ENCODE measurements at regions not wholly inside any gene's neighbourhood (a gene's known extent, or its start where the extent isn't known, plus 50 kb on each side); places are given as distances from the start of the nearest gene placed in this dataset.
A peak's percentile ranks its signal among the peaks of the same experiment; 100 is the strongest.
"Not testable (repeated sequence)": the region's sequence is repeated elsewhere in the genome, so short reads cannot be mapped to it uniquely, and the experiment has no call there.

DNA sequence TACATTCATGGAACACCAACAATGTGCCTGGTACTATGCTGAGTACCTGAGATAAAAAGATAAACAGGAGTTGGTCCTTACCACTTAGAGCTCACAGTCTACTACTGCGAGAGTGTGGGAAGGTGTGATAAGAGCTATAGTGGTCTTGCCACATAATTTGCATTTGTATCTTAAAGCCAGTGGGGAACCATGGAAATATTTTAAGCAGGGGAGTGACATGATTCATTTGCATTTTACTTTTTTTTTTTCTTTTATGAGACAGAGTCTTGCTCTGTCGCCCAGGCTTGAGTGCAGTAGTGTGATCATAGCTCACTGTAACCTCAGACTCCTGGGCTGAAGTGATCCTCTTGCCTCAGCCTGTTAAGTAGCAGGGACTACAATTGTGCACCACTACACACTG lies 53.6 kb downstream of the SRGAP2 start:
- DNase-seq (ENCODE audit: low spot score); intact Hi-C loops (cut with DNase I); ATAC-seq: not testable (repeated sequence)

- peak; percentile 76 for ATAC-seq
- DNase-seq (ENCODE audit: low spot score); intact Hi-C loops (cut with DNase I): not testable (repeated sequence)
Observed at GRCh38 chr1:206261473-206261872, 58.1 kb downstream of the SRGAP2 start.

- intact Hi-C loops (cut with DNase I); ATAC-seq; DNase-seq (ENCODE audit: low spot score): not testable (repeated sequence)
Observed at GRCh38 chr1:206262424-206262823, 59.1 kb downstream of the SRGAP2 start.

DNA sequence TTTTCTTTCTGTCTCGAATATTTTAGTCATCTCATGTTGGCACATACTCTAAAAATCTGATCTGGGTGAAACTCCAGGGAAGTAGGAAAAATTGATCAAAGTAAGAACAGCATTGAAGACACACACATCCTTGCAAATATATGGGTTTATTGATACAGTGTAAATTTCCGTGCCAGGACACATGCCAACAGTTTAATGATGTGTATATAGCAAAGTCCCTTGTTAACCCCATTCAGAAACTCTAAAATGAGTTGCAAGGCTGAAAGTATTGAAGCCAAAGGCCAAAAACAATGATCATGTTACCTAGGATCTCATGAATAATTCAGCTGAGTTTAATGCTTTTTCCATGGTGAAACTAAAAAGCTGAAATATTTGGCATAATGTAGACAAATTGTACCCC lies 61.6 kb downstream of the SRGAP2 start:
- ATAC-seq; intact Hi-C loops (cut with DNase I); DNase-seq (ENCODE audit: low spot score): not testable (repeated sequence)

GRCh38 chr1:206271153-206271552 lies 67.8 kb downstream of the SRGAP2 start:
- intact Hi-C loops (cut with DNase I); ATAC-seq; DNase-seq (ENCODE audit: low spot score): not testable (repeated sequence)

DNA sequence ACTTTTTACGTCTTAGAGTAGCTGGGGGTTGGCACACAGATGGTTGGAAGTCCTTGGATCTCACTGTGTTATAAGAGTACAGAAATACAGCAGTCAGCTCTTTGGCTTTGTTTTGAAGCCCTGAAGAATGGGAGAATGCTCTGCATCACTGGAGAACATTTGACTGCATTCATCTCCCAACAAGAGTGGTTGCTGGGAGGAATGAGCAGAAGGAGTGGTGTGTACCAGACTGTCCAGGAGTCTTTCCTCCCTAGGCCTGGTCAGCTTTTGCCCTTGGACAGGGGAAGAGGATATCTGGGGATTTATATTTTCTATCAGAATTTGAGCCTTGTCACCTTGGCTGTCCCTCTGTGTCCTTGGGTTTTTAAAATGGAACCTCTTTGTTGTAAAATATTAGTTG lies 69.8 kb downstream of the SRGAP2 start:
- intact Hi-C loops (cut with DNase I); DNase-seq (ENCODE audit: low spot score): not testable (repeated sequence)
- peak; percentile 58 for ATAC-seq

GRCh38 chr1:206276143-206276542 lies 72.8 kb downstream of the SRGAP2 start:
- DNase-seq (ENCODE audit: low spot score); intact Hi-C loops (cut with DNase I); ATAC-seq: not testable (repeated sequence)

DNA sequence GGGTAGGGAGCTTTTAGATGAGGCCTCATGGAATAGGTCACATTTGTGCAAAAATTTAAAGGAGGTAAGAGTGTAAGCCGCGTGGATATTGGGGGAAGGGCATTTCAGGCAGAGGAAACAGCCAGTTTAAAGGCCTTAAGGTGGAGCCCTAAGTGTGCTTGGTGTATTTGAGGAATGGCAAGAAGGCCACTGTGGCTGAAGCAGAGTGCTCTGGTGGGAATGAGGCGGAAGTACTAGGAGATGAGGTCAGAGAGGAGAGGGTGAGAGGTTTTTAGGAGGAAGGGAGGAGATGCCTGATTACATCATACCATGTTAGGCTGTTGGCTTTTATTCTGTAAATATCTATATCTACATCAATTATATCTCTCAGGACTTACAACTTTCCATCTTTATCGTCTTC lies 75.3 kb downstream of the SRGAP2 start:
- DNase-seq (ENCODE audit: low spot score); intact Hi-C loops (cut with DNase I): not testable (repeated sequence)
- ATAC-seq, result peak; percentile 35

GRCh38 chr1:206280683-206281082 lies 77.3 kb downstream of the SRGAP2 start:
- intact Hi-C loops (cut with DNase I), result not testable (repeated sequence)

GRCh38 chr1:206281912-206282654 lies 78.7 kb downstream of the SRGAP2 start:
- intact Hi-C loops (cut with DNase I); DNase-seq (ENCODE audit: low spot score): not testable (repeated sequence)
- ATAC-seq, result peak; percentile 57

More at GRCh38 chr1:206280683-206281082, 77.3 kb downstream of the SRGAP2 start:
- peak; percentile 84 for ATAC-seq
- DNase-seq (ENCODE audit: low spot score), result not testable (repeated sequence)

- intact Hi-C loops (cut with DNase I); DNase-seq (ENCODE audit: low spot score); ATAC-seq: not testable (repeated sequence)
Observed at GRCh38 chr1:206285024-206285960, 82.0 kb downstream of the SRGAP2 start.

DNA sequence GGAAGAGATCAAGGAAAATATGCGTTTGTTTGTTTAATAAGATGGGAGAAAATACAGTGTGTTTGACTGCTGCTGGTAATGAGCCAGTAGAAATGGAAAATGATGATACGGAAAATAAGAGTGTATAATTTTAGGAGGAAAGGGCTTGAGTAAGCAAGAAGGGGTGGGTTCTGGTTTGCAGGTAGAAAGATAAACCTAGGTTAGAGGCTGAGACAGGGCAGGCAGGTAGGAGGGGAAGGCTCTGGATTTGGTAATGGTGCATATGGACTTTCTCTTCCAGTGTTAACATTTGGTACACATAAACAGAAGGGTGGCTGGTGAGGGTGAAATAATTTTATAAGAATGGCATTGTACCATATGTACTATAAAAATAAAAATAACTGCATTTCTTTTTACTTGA lies 84.4 kb downstream of the SRGAP2 start:
- ATAC-seq; intact Hi-C loops (cut with DNase I); DNase-seq (ENCODE audit: low spot score): not testable (repeated sequence)

DNA sequence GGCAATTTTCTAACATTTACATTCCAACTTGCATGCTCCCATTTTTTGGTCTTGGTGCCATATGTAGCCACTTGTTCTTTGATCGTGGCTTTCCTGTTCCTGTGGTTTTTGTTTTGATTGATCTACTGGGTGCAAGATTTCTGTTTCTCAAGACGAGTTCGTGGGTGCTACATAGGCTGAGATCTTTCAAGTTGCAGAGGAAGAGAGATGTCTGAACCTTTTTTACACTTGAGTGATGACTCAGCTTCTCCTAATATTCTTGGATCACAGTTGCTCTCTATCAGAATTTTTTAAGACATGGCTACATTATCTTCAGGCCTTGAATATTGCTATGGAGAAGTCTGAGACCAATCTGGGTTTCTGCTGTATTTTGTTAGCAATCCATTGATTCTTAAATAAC lies 85.1 kb downstream of the SRGAP2 start:
- DNase-seq (ENCODE audit: low spot score); intact Hi-C loops (cut with DNase I): not testable (repeated sequence)
- peak; percentile 61 for ATAC-seq

DNA sequence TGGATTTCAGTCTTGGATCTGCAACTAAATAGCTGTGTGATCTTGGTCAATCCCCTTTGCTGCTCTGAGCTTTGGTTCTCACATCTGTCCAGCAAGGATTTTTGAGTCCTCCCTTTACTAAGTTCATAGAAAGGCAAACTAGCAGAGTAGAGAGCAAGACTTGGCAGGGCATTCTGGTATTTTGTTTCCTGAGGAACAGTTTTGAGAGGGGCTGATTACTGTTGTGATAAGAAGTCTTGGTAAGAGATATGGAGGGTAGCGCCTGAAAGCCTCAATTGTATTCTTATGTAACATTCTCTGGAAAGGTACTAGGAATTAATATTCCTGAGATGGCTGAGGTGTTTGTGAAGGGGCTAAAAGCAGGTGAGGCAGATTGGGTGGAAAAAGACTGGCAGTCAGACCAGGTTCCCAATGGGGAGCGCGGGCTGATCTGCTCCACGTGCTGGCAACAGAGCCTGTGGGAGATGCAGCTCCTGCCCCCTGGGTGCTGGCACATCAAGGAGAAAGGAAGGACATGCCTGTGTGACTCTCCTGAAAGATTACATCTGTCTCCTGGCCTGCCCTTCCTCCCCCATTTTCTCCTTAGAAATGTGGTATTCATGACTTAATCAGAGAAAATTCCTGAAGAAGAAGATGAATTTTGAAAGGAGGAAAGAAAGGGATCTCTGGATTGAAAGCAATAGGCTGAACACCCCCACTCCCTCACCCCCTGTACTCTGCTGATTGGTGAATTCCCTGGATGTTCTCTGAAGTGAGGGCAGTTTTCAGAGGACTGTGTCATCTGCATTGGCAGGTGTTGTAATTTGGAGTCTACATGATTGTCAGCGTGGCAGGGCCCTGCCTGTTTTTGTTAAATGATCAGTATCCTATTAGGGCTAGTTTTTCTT lies 94.0 kb downstream of the SRGAP2 start:
- ATAC-seq; DNase-seq (ENCODE audit: low spot score); intact Hi-C loops (cut with DNase I): not testable (repeated sequence)

- ATAC-seq; DNase-seq (ENCODE audit: low spot score); intact Hi-C loops (cut with DNase I): not testable (repeated sequence)
Observed at GRCh38 chr1:206298032-206298392, 94.7 kb downstream of the SRGAP2 start.

DNA sequence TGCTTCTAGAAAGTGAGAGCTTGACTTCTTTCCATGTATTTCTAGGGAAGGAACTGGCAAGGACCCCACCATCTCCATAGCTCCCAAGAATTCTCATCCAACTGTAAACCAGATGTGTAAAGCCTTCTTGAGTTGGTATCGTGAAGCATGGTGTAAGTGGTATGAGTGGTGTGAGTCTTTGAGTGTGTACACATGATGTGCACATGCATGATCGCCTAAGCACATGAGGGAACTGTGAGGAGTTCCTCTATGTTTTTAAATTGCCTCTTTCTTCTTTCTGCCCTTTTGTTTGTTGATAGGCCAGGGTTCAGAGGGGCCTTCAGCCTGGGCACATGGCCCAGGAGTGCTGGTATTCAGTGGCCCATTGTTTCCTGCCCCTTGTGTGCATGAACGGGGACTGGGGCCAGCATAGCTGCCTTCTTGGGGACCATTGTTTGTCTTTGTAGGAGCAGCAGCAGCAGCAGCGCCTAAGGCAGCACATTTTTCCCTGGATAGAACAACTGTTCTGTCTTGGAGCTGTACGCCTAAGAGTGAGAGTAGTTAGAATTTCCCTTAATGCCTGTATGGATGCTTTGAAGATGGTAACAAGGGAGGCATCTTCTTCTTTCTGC lies 95.9 kb downstream of the SRGAP2 start:
- DNase-seq (ENCODE audit: low spot score); intact Hi-C loops (cut with DNase I): not testable (repeated sequence)
- ATAC-seq, result peak; percentile 76

DNA sequence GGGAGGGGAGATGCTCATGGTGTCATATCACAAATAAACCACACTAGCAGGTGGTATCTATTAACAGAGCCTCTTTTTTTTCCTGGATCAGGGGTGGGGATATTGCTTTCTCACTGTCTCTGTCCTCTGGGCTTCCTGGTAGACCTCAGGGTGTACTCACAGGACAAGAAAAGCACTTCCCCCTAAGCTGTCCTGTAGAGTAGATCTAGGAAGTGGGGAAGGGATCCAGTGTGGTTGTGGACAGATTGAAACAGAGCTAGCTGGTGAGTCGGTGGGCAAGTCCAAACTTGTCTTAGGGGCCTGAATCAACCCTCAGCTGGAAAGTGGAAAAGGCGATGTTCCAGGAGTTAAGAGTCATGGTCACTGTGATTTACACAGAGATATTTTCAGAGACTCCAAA lies 96.6 kb downstream of the SRGAP2 start:
- DNase-seq (ENCODE audit: low spot score); ATAC-seq; intact Hi-C loops (cut with DNase I): not testable (repeated sequence)

GRCh38 chr1:206302056-206302455 lies 98.7 kb downstream of the SRGAP2 start:
- intact Hi-C loops (cut with DNase I); ATAC-seq; DNase-seq (ENCODE audit: low spot score): not testable (repeated sequence)

Data from sciatic nerve (tissue), 2 donors.